ENCODE measurements at regions not wholly inside any gene's neighbourhood (a gene's known extent, or its start where the extent isn't known, plus 50 kb on each side); places are given as distances from the start of the nearest gene placed in this dataset.
"Not testable (repeated sequence)": the region's sequence is repeated elsewhere in the genome, so short reads cannot be mapped to it uniquely, and the experiment has no call there.

DNA sequence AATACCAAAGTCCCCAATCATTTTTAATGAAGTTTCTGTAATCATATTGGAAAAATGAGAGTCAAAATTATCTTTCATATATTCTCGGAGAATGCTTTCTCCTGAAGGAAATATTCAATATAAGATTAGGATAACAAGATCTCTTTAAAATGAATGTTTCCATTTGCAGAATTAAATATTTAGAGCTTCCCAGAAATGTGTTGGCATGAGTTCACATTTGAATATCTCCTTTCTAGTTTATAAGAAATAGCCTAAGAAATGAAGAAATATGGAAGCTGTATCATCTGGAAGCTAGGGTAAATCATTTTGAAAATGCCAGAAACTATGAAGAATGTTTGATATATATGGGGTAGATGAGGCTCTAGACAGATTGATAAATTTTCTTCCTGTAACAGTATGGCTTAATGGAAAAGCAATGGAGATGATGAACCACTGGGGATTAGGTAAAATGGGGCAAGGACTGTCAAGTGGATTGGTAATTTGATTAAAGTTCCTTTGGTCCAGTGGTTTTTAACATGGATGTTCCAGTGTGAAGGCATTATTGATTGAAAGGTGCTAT is 184.6 kb upstream of the ZNF804A start:
- no peak for FAIRE-seq
- no peak for TF ChIP-seq CTCF (IDR thresholded peaks at IDR 0.05; ENCODE audit: insufficient read depth, low read length, severe bottlenecking)
- no peak for DNase-seq (ENCODE audit: low read depth)

DNA sequence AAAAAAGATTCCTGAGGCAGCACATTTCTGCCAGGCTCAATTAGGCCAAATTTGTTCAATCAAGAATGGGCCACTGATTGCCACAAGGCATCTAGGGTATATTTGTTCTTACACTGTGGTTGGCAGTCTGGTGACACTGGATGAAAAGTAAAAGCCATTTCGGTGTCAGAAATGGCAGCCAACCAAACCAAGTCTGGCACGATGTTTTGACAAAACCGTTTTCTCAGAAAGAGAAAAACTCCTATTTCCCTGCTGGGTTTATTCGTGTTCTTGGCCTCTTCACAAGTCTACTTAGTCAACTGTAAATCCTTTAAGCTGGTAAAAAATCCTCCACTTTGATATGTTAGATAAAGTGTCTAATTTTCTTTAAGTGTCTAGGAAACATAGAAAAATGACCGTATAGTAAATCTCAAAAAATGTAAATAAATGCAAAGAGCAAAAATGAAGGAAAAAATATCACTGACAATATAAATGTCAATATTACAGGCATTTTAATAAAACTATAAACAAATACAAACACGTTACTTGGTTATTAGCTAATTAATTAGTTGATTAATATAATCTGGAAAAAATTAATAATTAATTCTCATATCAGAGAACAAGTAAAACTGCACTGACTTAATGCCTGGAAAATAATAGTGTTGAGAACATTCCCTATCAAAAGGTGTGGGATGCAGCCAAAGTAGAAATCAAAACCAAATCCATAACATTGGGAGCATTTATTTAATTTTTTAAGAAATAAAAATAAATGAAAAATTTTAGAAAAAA is 182.0 kb upstream of the ZNF804A start:
- H3K4me3 ChIP-seq (ENCODE audit: low read depth, low read length) = no peak overlapping the region
- TF ChIP-seq CTCF (IDR thresholded peaks at IDR 0.05; ENCODE audit: insufficient read depth, low read length, severe bottlenecking) = no peak
- no peaks in the 10 kb centered on the region for H3K36me3 ChIP-seq (ENCODE audit: control insufficient read depth, insufficient read depth, low read length)
- FAIRE-seq (no peak), DNase-seq (ENCODE audit: low read depth) (no peak)
- H3K27me3 ChIP-seq (ENCODE audit: control insufficient read depth, insufficient read depth, low read length) = no peaks in the 10 kb centered on the region

More for the DNA sequence above, 184.6 kb upstream of the ZNF804A start:
- Histone ChIP-seq H3K36me3 (ENCODE audit: control insufficient read depth, insufficient read depth, low read length) (no peaks in the 10 kb centered on the region), H3K27me3 (ENCODE audit: control insufficient read depth, insufficient read depth, low read length) (no peaks in the 10 kb centered on the region), H3K4me3 (ENCODE audit: low read depth, low read length) (no peak overlapping the region)

DNA sequence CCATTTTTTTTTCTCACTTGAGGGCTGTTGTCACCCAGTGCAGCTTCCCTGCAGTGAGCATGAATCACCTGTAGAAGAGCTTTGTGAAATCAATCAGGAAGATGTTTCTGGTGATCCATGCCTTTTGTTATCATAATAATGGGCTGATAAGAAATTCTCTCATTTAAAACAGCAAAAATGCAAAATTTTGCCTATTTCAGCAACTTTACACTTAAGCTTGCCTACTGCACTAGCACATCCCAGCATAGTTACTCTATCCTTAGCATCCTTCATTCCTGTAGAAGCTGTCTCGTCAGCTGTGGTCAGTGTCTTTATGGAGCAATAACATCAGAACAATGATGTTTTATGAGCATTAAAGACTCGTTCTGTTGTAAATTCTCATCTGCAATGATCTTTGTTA is 178.6 kb upstream of the ZNF804A start:
- TF ChIP-seq CTCF (IDR thresholded peaks at IDR 0.05; ENCODE audit: insufficient read depth, low read length, severe bottlenecking) = no peak
- FAIRE-seq (no peak), DNase-seq (ENCODE audit: low read depth) (no peak)
- Histone ChIP-seq H3K4me3 (ENCODE audit: low read depth, low read length) (no peak overlapping the region), H3K27me3 (ENCODE audit: control insufficient read depth, insufficient read depth, low read length) (no peaks in the 10 kb centered on the region), H3K36me3 (ENCODE audit: control insufficient read depth, insufficient read depth, low read length) (no peaks in the 10 kb centered on the region)

DNA sequence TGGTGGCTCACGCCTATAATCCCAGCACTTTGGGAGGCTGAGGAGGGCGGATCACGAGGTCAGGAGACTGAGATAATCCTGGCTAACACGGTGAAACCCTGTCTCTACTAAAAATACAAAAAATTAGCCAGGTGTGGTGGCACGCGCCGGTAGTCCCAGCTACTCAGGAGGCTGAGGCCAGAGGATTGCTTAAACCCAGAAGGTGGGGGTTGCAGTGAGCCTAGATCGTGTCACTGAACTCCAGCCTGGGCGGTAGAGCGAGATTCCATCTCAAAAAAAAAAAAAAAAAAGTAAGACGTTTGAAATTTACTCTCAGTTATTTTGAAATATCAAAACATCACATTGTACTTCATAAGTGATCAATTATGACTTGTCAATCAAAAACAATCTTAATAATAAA is 176.9 kb upstream of the ZNF804A start:
- not testable (repeated sequence) for H3K27me3 ChIP-seq (ENCODE audit: control insufficient read depth, insufficient read depth, low read length); FAIRE-seq; DNase-seq (ENCODE audit: low read depth); H3K4me3 ChIP-seq (ENCODE audit: low read depth, low read length); H3K36me3 ChIP-seq (ENCODE audit: control insufficient read depth, insufficient read depth, low read length)

GRCh38 chr2:184425083-184425482 is 173.2 kb upstream of the ZNF804A start:
- H3K4me3 ChIP-seq (ENCODE audit: low read depth, low read length) = no peak overlapping the region
- TF ChIP-seq CTCF (IDR thresholded peaks at IDR 0.05; ENCODE audit: insufficient read depth, low read length, severe bottlenecking) = no peak
- DNase-seq (ENCODE audit: low read depth) = peak; percentile 1
- FAIRE-seq = no peak
- no peaks in the 10 kb centered on the region for H3K27me3 ChIP-seq (ENCODE audit: control insufficient read depth, insufficient read depth, low read length)
- H3K36me3 ChIP-seq (ENCODE audit: control insufficient read depth, insufficient read depth, low read length) = no peaks in the 10 kb centered on the region

- FAIRE-seq (no peak), DNase-seq (ENCODE audit: low read depth) (no peak)
- no peak for TF ChIP-seq CTCF (IDR thresholded peaks at IDR 0.05; ENCODE audit: insufficient read depth, low read length, severe bottlenecking)
- Histone ChIP-seq H3K4me3 (ENCODE audit: low read depth, low read length) (no peak overlapping the region), H3K27me3 (ENCODE audit: control insufficient read depth, insufficient read depth, low read length) (no peaks in the 10 kb centered on the region), H3K36me3 (ENCODE audit: control insufficient read depth, insufficient read depth, low read length) (no peaks in the 10 kb centered on the region)
Observed at GRCh38 chr2:184444217-184444616, 154.1 kb upstream of the ZNF804A start.

Data from bronchial epithelial cell (primary cell).